ENCODE measurements at regions not wholly inside any gene's neighbourhood (a gene's known extent, or its start where the extent isn't known, plus 50 kb on each side); places are given as distances from the start of the nearest gene placed in this dataset.

DNA sequence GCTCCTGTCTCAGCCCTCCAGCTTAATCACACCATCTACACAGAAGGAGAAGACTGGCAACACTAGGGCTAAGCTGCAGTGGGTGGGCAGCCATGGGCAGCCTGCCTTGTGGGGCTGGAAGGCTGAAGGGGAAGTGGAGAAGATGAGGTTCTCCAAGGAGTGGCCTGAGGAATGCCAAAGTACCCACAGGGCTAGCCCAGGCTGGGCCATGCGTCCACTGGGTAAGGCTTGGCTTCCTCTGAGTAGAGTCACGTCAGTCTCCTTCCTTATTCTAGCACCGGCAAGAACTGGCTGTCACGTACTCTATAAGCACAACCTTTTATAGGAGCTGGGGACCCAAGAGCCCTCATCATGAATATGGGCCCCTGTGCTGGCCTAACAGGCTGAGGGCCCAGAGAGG, 110.6 kb upstream of the SIRPA start:
- Mint-ChIP-seq H3K27me3 (peaks cover 79 to 96% of the 10 kb centered on the region in 2 donors), H3K4me3 (no peak overlapping the region), H3K4me1 (ENCODE audit: low read depth in 2 of 2) (no peaks in the 10 kb centered on the region), H3K9me3 (no peaks in the 10 kb centered on the region), H3K27ac (no peak overlapping the region), H3K36me3 (ENCODE audit: insufficient read depth) (no peaks in the 10 kb centered on the region)
- ATAC-seq (replicated peaks) (no peak), DNase-seq (no peak)

GRCh38 chr20:1783245-1783644, 112.0 kb upstream of the SIRPA start:
- ATAC-seq (replicated peaks) (no peak), DNase-seq (no peak)
- Mint-ChIP-seq H3K4me3 (no peak overlapping the region), H3K9me3 (no peaks in the 10 kb centered on the region), H3K36me3 (ENCODE audit: insufficient read depth) (no peaks in the 10 kb centered on the region), H3K4me1 (ENCODE audit: low read depth in 2 of 2) (no peaks in the 10 kb centered on the region), H3K27ac (no peak overlapping the region), H3K27me3 (peaks cover 67 to 88% of the 10 kb centered on the region in 2 donors)

GRCh38 chr20:1782181-1782580, 113.0 kb upstream of the SIRPA start:
- H3K27ac Mint-ChIP-seq = no peak overlapping the region
- peaks cover 2 to 3% of the 10 kb centered on the region in 2 donors for H3K4me1 Mint-ChIP-seq (ENCODE audit: low read depth in 2 of 2)

GRCh38 chr20:1779567-1779966, 115.6 kb upstream of the SIRPA start:
- H3K9me3 Mint-ChIP-seq = no peaks in the 10 kb centered on the region
- no peak overlapping the region for H3K4me3 Mint-ChIP-seq
- peaks cover 11 to 15% of the 10 kb centered on the region in 2 donors for H3K4me1 Mint-ChIP-seq (ENCODE audit: low read depth in 2 of 2)
- H3K27me3 Mint-ChIP-seq = peaks cover 34 to 51% of the 10 kb centered on the region in 2 donors
- no peak for ATAC-seq (replicated peaks)
- no peak overlapping the region for H3K27ac Mint-ChIP-seq
- H3K36me3 Mint-ChIP-seq (ENCODE audit: insufficient read depth) = peaks cover 13% of the 10 kb centered on the region
- DNase-seq = no peak

More at GRCh38 chr20:1782181-1782580, 113.0 kb upstream of the SIRPA start:
- DNase-seq = no peak
- Mint-ChIP-seq H3K4me3 (no peak overlapping the region), H3K36me3 (ENCODE audit: insufficient read depth) (peaks cover 5% of the 10 kb centered on the region), H3K27me3 (peaks cover 58 to 77% of the 10 kb centered on the region in 2 donors), H3K9me3 (no peaks in the 10 kb centered on the region)
- no peak for ATAC-seq (replicated peaks)

GRCh38 chr20:1778338-1778737, 116.9 kb upstream of the SIRPA start:
- Mint-ChIP-seq H3K36me3 (ENCODE audit: insufficient read depth) (peaks cover 13% of the 10 kb centered on the region), H3K4me3 (no peak overlapping the region), H3K9me3 (no peaks in the 10 kb centered on the region), H3K27ac (no peak overlapping the region), H3K27me3 (peaks cover 24 to 39% of the 10 kb centered on the region in 2 donors), H3K4me1 (ENCODE audit: low read depth in 2 of 2) (peaks cover 11 to 15% of the 10 kb centered on the region in 2 donors)
- ATAC-seq (replicated peaks) = no peak
- no peak for DNase-seq

GRCh38 chr20:1777476-1777820, 117.8 kb upstream of the SIRPA start:
- Mint-ChIP-seq H3K36me3 (ENCODE audit: insufficient read depth) (peaks cover 13% of the 10 kb centered on the region), H3K27ac (peak overlapping the region; percentile 74 to 82), H3K4me3 (peak overlapping the region; percentile 79), H3K27me3 (peaks cover 15 to 30% of the 10 kb centered on the region in 2 donors), H3K4me1 (ENCODE audit: low read depth in 2 of 2) (peaks cover 11 to 15% of the 10 kb centered on the region in 2 donors), H3K9me3 (no peaks in the 10 kb centered on the region)
- ATAC-seq (replicated peaks) (no peak), DNase-seq (no peak)

GRCh38 chr20:1776681-1777475, 118.3 kb upstream of the SIRPA start:
- Mint-ChIP-seq H3K27me3 (peaks cover 13 to 24% of the 10 kb centered on the region in 2 donors), H3K4me3 (peak overlapping the region; percentile 79), H3K27ac (peak overlapping the region; percentile 74 to 82), H3K36me3 (ENCODE audit: insufficient read depth) (peaks cover 13% of the 10 kb centered on the region), H3K4me1 (ENCODE audit: low read depth in 2 of 2) (peaks cover 11 to 15% of the 10 kb centered on the region in 2 donors), H3K9me3 (no peaks in the 10 kb centered on the region)
- ATAC-seq (replicated peaks) = peak; percentile 96
- DNase-seq = peak; percentile 79 to 84 (median 79)

GRCh38 chr20:1775117-1775516, 117.5 kb upstream of the SIRPG start:
- no peak for DNase-seq
- H3K9me3 Mint-ChIP-seq = no peaks in the 10 kb centered on the region
- H3K4me3 Mint-ChIP-seq = no peak overlapping the region
- H3K4me1 Mint-ChIP-seq (ENCODE audit: low read depth in 2 of 2) = peaks cover 11 to 15% of the 10 kb centered on the region in 2 donors
- H3K36me3 Mint-ChIP-seq (ENCODE audit: insufficient read depth) = peaks cover 13% of the 10 kb centered on the region
- ATAC-seq (replicated peaks) = no peak
- peaks cover 4 to 7% of the 10 kb centered on the region in 2 donors for H3K27me3 Mint-ChIP-seq
- H3K27ac Mint-ChIP-seq = no peak overlapping the region

DNA sequence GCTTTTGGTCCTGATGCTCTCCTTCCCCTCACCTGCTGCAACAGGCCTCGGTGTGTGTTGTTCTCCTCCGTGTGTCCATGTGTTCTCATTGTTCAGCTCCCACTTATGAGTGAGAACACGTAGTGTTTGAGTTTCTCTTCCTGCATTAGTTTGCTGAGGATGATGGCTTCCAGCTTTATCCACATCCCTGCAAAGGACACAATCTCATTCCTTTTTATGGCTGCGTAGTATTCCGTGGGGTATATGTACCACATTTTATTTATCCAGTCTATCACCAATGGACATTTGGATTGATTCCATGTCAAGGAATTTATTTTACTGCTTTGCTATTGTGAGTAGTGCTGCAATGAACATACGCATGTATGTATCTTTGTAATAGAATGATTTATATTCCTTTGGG, 116.9 kb upstream of the SIRPG start:
- Mint-ChIP-seq H3K4me3 (no peak overlapping the region), H3K36me3 (ENCODE audit: insufficient read depth) (peaks cover 13% of the 10 kb centered on the region), H3K9me3 (no peaks in the 10 kb centered on the region), H3K4me1 (ENCODE audit: low read depth in 2 of 2) (peaks cover 11 to 15% of the 10 kb centered on the region in 2 donors), H3K27me3 (peaks cover 0 to under 1% of the 10 kb centered on the region in 2 donors), H3K27ac (no peak overlapping the region)
- ATAC-seq (replicated peaks) (no peak), DNase-seq (no peak)

- DNase-seq = no peak
- no peaks in the 10 kb centered on the region for H3K9me3 Mint-ChIP-seq
- ATAC-seq (replicated peaks) = no peak
- no peak overlapping the region for H3K27ac Mint-ChIP-seq
- H3K36me3 Mint-ChIP-seq (ENCODE audit: insufficient read depth) = peaks cover 13% of the 10 kb centered on the region
- H3K4me1 Mint-ChIP-seq (ENCODE audit: low read depth in 2 of 2) = peaks cover 11 to 15% of the 10 kb centered on the region in 2 donors
- no peaks in the 10 kb centered on the region for H3K27me3 Mint-ChIP-seq
- H3K4me3 Mint-ChIP-seq = no peak overlapping the region
Observed at GRCh38 chr20:1773816-1774215, 116.2 kb upstream of the SIRPG start.

GRCh38 chr20:1769491-1769890, 111.9 kb upstream of the SIRPG start:
- H3K27ac Mint-ChIP-seq = no peak overlapping the region
- no peaks in the 10 kb centered on the region for H3K4me1 Mint-ChIP-seq (ENCODE audit: low read depth in 2 of 2)
- no peak overlapping the region for H3K4me3 Mint-ChIP-seq
- H3K27me3 Mint-ChIP-seq = peaks cover 0 to 11% of the 10 kb centered on the region in 2 donors
- no peaks in the 10 kb centered on the region for H3K9me3 Mint-ChIP-seq
- DNase-seq (no peak), ATAC-seq (replicated peaks) (no peak)
- no peaks in the 10 kb centered on the region for H3K36me3 Mint-ChIP-seq (ENCODE audit: insufficient read depth)

GRCh38 chr20:1766731-1767130, 109.2 kb upstream of the SIRPG start:
- Mint-ChIP-seq H3K27ac (no peak overlapping the region), H3K4me1 (ENCODE audit: low read depth in 2 of 2) (no peaks in the 10 kb centered on the region), H3K4me3 (no peak overlapping the region), H3K36me3 (ENCODE audit: insufficient read depth) (no peaks in the 10 kb centered on the region), H3K27me3 (peaks cover 0 to 15% of the 10 kb centered on the region in 2 donors), H3K9me3 (no peaks in the 10 kb centered on the region)
- DNase-seq = no peak
- no peak for ATAC-seq (replicated peaks)

DNA sequence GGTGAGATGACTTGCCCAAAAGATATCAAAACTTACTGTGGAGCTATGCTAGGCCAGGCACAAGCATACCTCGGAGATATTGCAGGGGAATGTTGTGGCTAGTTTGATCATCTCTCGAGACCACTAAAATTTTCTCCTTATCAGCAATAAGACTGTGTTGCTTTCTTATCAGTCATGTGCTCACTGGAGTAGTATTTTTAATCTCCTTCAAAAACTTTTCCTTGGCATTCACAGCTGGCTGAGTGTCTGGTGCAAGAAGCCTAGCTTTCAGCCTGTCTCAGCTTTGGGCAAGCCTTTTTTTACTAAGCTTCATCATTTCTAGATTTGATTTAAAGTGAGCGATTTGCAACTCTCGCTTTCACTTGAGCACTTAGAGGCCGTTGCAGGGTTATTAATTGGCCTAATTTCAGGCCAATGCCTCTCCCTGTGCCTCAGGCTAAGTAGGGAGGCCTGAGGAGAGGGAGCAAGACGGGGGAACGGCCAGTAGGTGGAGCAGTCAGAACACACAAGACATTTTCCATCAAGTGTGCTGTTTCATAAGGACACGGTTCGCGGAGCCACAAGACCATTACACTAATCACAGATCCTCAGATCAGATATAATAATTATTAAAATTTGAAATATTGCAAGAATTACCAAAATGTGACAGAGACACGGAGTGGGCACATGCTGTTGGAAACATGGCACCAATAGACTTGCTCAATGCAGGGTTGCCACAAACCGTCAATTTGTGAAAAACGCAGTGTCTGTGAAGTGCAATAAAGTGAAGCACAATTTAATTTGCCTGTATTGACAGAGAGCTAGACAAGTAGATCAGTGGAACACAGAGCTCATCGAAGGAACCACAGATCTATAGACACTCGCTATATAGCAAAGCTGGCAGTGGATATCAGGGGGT, 106.8 kb upstream of the SIRPG start:
- Mint-ChIP-seq H3K27me3 (peaks cover 5 to 27% of the 10 kb centered on the region in 2 donors), H3K36me3 (ENCODE audit: insufficient read depth) (no peaks in the 10 kb centered on the region)
- DNase-seq = peak; percentile 17 to 45 (median 30)

More for the DNA sequence above, 106.8 kb upstream of the SIRPG start:
- no peaks in the 10 kb centered on the region for H3K9me3 Mint-ChIP-seq
- no peak overlapping the region for H3K4me3 Mint-ChIP-seq
- H3K4me1 Mint-ChIP-seq (ENCODE audit: low read depth in 2 of 2) = no peaks in the 10 kb centered on the region
- H3K27ac Mint-ChIP-seq = no peak overlapping the region
- ATAC-seq (replicated peaks) = peak; percentile 58
